Aorta (tissue), 5 donors: ENCODE measurements at regions not wholly inside any gene's neighbourhood (a gene's known extent, or its start where the extent isn't known, plus 50 kb on each side); places are given as distances from the start of the nearest gene placed in this dataset.

ENCODE experiments used
- ATAC-seq: fragments of 200-7000 bp; cut with Tn5 transposase; one replicate; pipeline ENCODE4 v1.9.1; 2022; ENCODE audit warnings: moderate library complexity; ENCODE audit not compliant: low FRiP score
- DNase-seq, 2 donors: peaks; one replicate each; pipeline ENCODE4 v3.0.0-alpha.2; 2020
- H3K27ac ChIP-seq, 2 donors: one replicate each; pipeline ENCODE4 v1.5.1; 2013; ENCODE audit warnings: low read length in 2 of 2, mild to moderate bottlenecking in 2 of 2, moderate library complexity in 2 of 2, control low read depth in 1 of 2, inconsistent platforms in 1 of 2, low read depth in 1 of 2
- H3K27me3 ChIP-seq, 2 donors: one replicate each; pipeline ENCODE4 v1.6.1; 2013; ENCODE audit warnings: control low read depth in 1 of 2, low read length in 1 of 2, mild to moderate bottlenecking in 1 of 2, moderate library complexity in 1 of 2; ENCODE audit not compliant: insufficient read depth in 2 of 2, control insufficient read depth in 1 of 2
- H3K36me3 ChIP-seq, 2 donors: one replicate each; pipeline ENCODE4 v1.6.1; 2013; ENCODE audit warnings: control low read depth in 1 of 2, low read length in 1 of 2, mild to moderate bottlenecking in 1 of 2; ENCODE audit not compliant: insufficient read depth in 2 of 2, control insufficient read depth in 1 of 2
- H3K4me1 ChIP-seq, 2 donors: one replicate each; pipeline ENCODE4 v1.6.1; 2013; ENCODE audit warnings: low read length in 2 of 2, control low read depth in 1 of 2, mild to moderate bottlenecking in 1 of 2, moderate library complexity in 1 of 2; ENCODE audit not compliant: insufficient read depth in 2 of 2, control insufficient read depth in 1 of 2
- H3K4me3 ChIP-seq, 2 donors: one replicate each; pipeline ENCODE4 v1.5.1; 2013; ENCODE audit warnings: low read length in 2 of 2, control low read depth in 1 of 2, mild to moderate bottlenecking in 1 of 2
- H3K9me3 ChIP-seq: one replicate; pipeline ENCODE4 v1.6.1; 2013; ENCODE audit warnings: mild to moderate bottlenecking, low read length; ENCODE audit not compliant: control insufficient read depth
- WGBS, 2 donors: extraction: QIAGEN DNeasy Blood & Tissue Kit; methylation state at CpG; one replicate each; pipeline ENCODE4 v1.1.7; 2013; 5-methylcytosine and 5-hydroxymethylcytosine counted together
- intact Hi-C, 2 donors: fragments of 100-400 bp; cut with DNase I; formaldehyde crosslinking; loops; one replicate each; pipeline versions ENCODE4 v1.14.2 to v1.15.0; 2022
- donor health status: healthy with polysubstance abuse.
- donor health status: Bipolar disorder and iron deficiency.
- donor health status: DM: no; HTN: no; CAD: no.
- donor health status: DM: no; HTN: no; CAD: no.
- donor health status: DM: yes; HTN: yes; CAD: no.

DNA sequence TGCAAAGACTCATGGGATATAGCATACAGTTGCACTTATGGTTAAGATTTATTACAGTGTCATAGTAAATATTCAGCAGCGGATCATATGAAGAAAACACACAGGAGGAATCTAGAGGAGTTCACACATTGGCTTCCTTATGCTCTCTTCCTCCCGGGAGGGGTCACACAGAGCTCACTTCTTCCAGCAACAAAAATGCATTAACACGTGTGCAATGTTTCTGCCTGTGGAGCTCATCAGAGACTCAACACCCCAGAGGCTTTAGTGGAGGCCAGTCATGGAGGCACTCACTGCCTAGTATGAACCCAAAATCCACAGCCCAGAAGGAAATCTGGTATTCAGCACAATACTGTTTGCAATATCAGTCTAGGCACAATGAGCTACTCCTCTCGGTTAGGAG, 202.8 kb upstream of the PRSS1 start:
- Histone ChIP-seq H3K4me1 (no peaks in the 10 kb centered on the region), H3K27ac (no peak overlapping the region), H3K36me3 (no peaks in the 10 kb centered on the region), H3K4me3 (no peak overlapping the region), H3K27me3 (no peaks in the 10 kb centered on the region), H3K9me3 (no peaks in the 10 kb centered on the region)
- intact Hi-C loops, result no loop called here
- ATAC-seq, result no peak
- WGBS, 2 donors, result 75 to 77% methylated on average over 4 of the region's 4 CpGs
- no peak for DNase-seq

DNA sequence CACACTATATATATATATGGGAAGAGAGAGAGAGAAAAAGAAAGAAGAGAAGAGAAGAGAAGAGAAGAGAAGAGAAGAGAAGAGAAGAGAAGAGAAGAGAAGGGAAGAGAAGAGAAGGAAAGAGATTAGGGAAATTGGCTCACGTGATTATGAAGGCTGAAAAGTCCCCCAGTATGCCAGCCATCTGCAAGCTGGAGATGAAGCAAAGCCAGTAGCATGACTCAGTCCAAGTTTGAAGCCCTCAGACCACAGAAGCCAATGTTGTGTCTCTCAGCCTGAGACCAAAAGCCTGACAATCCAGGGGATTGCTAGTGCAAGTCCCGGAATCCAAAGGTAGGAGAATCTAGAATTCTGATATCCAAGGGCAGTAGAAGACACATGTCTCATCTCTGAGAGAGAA, 206.3 kb upstream of the PRSS1 start:
- no peak for ATAC-seq

DNA sequence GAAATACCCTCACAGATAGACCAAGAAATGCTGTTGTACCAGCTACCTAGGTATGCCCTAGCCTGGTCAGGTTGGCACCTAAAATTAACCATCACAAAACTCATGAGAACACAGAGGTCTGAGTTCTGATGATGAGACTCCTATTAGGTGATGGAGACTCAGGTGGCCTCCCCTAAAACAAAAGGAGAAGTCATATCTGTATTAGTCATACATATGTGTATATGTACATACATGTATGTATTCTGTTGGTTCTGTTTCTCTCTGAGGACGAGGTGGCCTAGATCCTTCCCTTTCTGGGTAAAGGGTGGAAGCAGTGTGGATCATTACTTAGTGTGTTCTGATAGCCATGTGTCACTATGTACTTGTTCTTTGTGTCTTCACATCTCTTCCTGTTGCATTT, 207.2 kb upstream of the PRSS1 start:
- DNase-seq (no peak), ATAC-seq (no peak)
- WGBS, 2 donors, result 73 to 81% methylated on average over 1 of the region's 1 CpG
- Histone ChIP-seq H3K9me3 (no peaks in the 10 kb centered on the region), H3K27ac (no peak overlapping the region), H3K36me3 (no peaks in the 10 kb centered on the region), H3K4me1 (no peaks in the 10 kb centered on the region), H3K4me3 (no peak overlapping the region), H3K27me3 (no peaks in the 10 kb centered on the region)
- intact Hi-C loops, result no loop called here

More for the DNA sequence above, 206.3 kb upstream of the PRSS1 start:
- intact Hi-C loops, result no loop called here
- WGBS, 2 donors, result 56 to 62% methylated on average over 2 of the region's 2 CpGs
- Histone ChIP-seq H3K4me3 (no peak overlapping the region), H3K27me3 (no peaks in the 10 kb centered on the region), H3K4me1 (no peaks in the 10 kb centered on the region), H3K9me3 (no peaks in the 10 kb centered on the region), H3K36me3 (no peaks in the 10 kb centered on the region), H3K27ac (no peak overlapping the region)
- DNase-seq, result no peak

DNA sequence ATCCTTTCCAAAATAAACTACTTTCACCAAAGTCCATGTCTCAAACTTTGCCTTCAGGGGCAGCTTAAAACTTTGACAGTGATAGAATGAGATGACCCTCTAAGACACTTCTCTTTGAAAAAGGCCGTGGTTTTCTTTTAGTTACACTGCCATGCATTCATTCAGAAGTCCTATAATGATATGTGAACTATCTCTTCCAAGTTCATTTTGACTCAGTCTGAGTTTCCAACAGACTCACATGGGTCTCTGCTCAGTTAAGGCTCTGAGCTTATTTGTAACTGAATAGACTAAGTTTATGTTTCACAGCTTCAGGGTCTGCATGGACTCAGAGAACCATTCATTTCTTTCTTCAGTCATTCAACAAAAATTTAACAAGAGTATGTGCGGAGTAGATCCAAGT, 208.9 kb upstream of the PRSS1 start:
- no peak for ATAC-seq
- no peak overlapping the region for H3K27ac ChIP-seq
- no peaks in the 10 kb centered on the region for H3K9me3 ChIP-seq
- no peaks in the 10 kb centered on the region for H3K4me1 ChIP-seq
- no peaks in the 10 kb centered on the region for H3K36me3 ChIP-seq
- no peak overlapping the region for H3K4me3 ChIP-seq
- DNase-seq, result no peak
- intact Hi-C loops, result no loop called here
- 86% methylated on average over 2 of the region's 2 CpGs for WGBS, 2 donors
- no peaks in the 10 kb centered on the region for H3K27me3 ChIP-seq

DNA sequence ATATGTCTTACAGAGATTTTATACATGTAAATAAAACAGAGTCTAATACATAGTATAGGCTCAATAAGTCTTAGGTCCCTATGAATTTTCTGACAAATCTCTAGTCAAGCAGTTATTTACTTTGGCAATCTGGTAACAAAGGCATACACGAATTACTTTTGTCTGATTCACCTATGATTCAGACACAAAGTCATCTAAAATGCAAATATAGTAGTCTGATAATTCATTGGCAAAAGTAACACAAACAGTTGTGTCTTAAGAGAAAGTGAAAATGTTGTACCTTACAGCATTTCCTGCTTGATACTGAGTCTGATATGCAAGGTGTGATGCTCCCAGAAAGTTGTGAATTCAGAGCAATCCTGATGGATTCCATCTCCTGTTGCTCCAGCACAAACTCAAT, 209.4 kb upstream of the PRSS1 start:
- no peaks in the 10 kb centered on the region for H3K4me1 ChIP-seq
- DNase-seq (no peak), ATAC-seq (no peak)
- H3K4me3 ChIP-seq, result no peak overlapping the region
- no peaks in the 10 kb centered on the region for H3K36me3 ChIP-seq
- WGBS, 2 donors, result 7 to 8% methylated on average over 1 of the region's 1 CpG
- intact Hi-C loops, result loop anchor here in 1 of 2 donors (5.0 kb wide), 1 partner anchor 47 kb away; no protein-coding TSS in a partner anchor
- no peak overlapping the region for H3K27ac ChIP-seq
- no peaks in the 10 kb centered on the region for H3K9me3 ChIP-seq
- no peaks in the 10 kb centered on the region for H3K27me3 ChIP-seq

DNA sequence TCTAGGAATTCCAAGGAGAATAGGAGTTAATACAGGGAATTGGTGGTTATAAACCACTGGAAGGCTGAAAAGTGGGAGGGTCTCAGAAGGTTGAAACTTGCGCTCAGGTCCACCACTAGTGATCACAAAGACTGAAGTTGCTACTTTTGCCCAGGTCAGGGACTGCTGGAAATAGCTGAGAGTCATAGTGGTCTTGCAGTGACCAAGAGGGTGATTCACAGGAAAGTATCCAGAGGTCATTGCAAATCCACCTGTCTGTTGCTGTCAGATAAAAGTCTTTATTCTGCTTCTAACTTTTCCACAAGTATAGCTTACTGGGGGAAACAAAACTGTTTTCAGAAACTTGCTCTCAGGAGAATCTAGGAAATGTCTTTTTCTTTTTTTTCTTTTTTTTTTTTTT, 211.5 kb upstream of the PRSS1 start:
- intact Hi-C loops, result loop anchor here in 1 of 2 donors (5.0 kb wide), 1 partner anchor 50 kb away; no protein-coding TSS in a partner anchor
- H3K27me3 ChIP-seq, result no peaks in the 10 kb centered on the region
- H3K27ac ChIP-seq, result no peak overlapping the region
- no peaks in the 10 kb centered on the region for H3K4me1 ChIP-seq
- H3K36me3 ChIP-seq, result no peaks in the 10 kb centered on the region
- DNase-seq (no peak), ATAC-seq (no peak)
- no peak overlapping the region for H3K4me3 ChIP-seq
- no peaks in the 10 kb centered on the region for H3K9me3 ChIP-seq
- 93 to 99% methylated on average over 1 of the region's 1 CpG for WGBS, 2 donors

DNA sequence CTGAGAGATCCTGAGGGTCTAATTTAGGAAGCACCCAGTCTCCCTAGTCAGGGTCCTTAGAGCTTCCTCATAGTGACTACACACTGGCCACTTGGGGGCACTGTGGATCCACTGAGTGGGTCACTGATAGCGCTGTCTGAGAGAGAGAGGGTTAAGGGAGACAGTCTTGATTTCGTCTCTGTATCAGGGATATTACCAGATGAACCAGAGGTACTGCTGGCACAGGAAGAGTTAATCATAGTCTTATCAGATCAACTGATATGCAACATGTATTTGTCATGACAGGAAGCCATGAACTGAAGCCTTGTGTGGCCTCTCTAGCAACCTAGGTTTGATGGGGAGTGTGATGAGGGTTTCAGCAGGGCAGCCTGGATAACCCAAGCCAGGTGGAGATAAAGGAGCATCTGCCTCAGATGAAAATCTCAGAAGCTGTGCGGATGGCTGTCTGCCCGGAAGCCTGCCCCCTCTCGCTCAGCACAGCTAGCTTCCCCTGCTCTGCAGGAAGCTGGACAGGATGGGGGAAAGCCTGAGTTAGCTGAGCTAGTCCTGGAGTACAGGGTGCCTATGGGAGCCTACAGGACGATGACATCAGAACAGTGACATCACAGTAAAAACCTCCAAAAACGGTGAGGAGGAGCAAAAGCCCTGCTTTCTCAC, 214.0 kb upstream of the PRSS1 start:
- H3K36me3 ChIP-seq, result no peaks in the 10 kb centered on the region
- no peaks in the 10 kb centered on the region for H3K27me3 ChIP-seq
- no peak for ATAC-seq
- WGBS, 2 donors, result 15 to 18% methylated on average over 7 of the region's 7 CpGs
- no peaks in the 10 kb centered on the region for H3K9me3 ChIP-seq
- no peak overlapping the region for H3K4me3 ChIP-seq
- peak in 1 of 2 donors; percentile 71 for DNase-seq
- H3K4me1 ChIP-seq, result no peaks in the 10 kb centered on the region
- intact Hi-C loops, result loop anchor here in 1 of 2 donors (5.0 kb wide), 1 partner anchor 52 kb away; no protein-coding TSS in a partner anchor
- no peak overlapping the region for H3K27ac ChIP-seq

DNA sequence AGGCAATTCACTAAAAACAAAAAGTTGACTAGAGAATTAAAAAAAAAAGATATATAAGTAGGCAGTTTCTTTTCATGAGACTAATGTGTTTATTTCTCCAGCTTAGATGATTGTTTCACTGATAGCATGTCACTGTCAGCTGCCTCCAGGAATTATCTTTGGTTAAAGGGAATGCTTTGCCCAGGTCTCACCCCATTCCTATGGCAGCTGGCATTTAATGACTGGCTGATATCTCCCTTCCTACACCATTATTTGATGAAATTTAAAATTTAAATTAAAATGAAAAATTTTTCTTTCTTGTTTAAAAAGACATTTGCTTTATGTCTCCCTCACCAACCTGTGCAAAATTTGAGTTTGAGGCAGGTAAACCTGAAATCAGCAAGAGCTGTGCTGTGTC, 214.5 kb upstream of the PRSS1 start:
- no peak overlapping the region for H3K4me3 ChIP-seq
- no peak overlapping the region for H3K27ac ChIP-seq
- ATAC-seq, result no peak

DNA sequence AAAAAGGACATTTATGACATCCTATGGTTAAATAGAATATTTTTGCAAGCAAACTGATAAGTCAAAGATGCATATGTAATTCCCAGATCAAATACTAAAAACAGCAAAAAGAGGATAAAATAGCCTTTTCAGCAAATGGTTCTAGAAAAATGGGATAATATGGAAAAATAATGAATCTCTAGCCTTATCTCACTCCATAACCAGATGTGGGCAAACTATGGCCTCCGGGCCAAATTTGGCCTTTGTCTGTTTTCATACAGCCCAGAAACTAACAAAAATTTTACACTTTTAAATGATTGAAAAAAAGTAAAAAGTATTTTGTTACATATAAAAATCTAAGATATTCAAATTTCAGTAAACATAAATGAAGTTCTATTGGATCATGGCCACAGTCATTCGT, 215.4 kb upstream of the PRSS1 start:
- Histone ChIP-seq H3K36me3 (no peaks in the 10 kb centered on the region), H3K27me3 (no peaks in the 10 kb centered on the region), H3K27ac (no peak overlapping the region), H3K4me3 (no peak overlapping the region), H3K4me1 (no peaks in the 10 kb centered on the region), H3K9me3 (no peaks in the 10 kb centered on the region)
- no peak for DNase-seq
- intact Hi-C loops, result no loop called here
- ATAC-seq, result no peak
- 67 to 78% methylated on average over 2 of the region's 2 CpGs for whole genome bisulfite sequencing, 2 donors

More for the DNA sequence above, 214.5 kb upstream of the PRSS1 start:
- DNase-seq, result no peak
- Histone ChIP-seq H3K27me3 (no peaks in the 10 kb centered on the region), H3K36me3 (no peaks in the 10 kb centered on the region), H3K9me3 (no peaks in the 10 kb centered on the region), H3K4me1 (no peaks in the 10 kb centered on the region)
- intact Hi-C loops, result loop anchor here in 1 of 2 donors (5.0 kb wide), 1 partner anchor 53 kb away; no protein-coding TSS in a partner anchor
